GM19328 (cell line): ENCODE measurements at regions not wholly inside any gene's neighbourhood (a gene's known extent, or its start where the extent isn't known, plus 50 kb on each side); places are given as distances from the start of the nearest gene placed in this dataset.
"Not testable (repeated sequence)": the region's sequence is repeated elsewhere in the genome, so short reads cannot be mapped to it uniquely, and the experiment has no call there.

Experiments
- ATAC-seq: cut with Tn5 transposase; IDR thresholded peaks from one replicate; pipeline ENCODE4 v1.9.1; 2021; ENCODE audit warnings: mild to moderate bottlenecking, moderate library complexity; ENCODE audit not compliant: unreplicated experiment

- ATAC-seq = not testable (repeated sequence)
Observed at GRCh38 chr12:124070394-124071074, 97.5 kb downstream of the ZNF664 start.

DNA sequence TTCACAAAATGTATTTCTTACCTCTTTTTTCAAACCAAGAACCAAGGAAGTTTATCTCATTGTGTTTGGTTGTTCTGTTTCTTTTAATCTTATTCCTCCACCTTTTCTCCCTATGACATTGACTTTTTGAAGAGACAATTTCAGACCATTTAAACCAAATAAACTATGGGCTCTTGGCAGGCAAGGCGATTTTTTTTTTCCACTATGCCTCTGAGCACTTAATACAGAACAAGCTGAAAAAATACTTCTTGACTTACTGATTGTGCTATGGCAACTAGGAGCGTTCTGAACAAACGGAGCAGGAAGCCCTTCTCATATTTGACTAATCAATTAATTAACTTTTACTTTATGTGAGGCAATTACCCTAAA lies 98.0 kb downstream of the ZNF664 start:
- no peak for ATAC-seq

- no peak for ATAC-seq
Observed at GRCh38 chr12:124073356-124074035, 100.5 kb downstream of the ZNF664 start.

DNA sequence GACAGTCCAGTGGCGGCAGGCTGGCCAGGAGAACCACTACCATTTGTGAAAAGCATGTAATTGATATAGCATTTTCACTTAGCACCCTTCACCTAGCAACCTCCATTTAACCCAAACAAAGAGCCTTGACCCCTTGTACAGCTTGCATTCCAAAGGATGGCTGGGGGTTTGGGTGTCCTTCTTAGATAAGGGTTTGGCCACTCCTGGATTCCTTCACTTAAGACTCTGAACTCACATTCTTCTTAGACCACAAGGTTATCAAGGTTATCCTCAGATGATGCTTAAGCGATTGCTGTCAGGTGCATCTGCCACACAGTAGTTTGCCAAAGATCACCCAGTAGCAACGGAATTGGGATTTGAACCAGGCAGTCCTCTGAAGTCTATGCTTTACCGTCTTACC lies 102.8 kb downstream of the ZNF664 start:
- no peak for ATAC-seq

- no peak for ATAC-seq
Observed at GRCh38 chr12:124077701-124078100, 104.7 kb downstream of the ZNF664 start.

DNA sequence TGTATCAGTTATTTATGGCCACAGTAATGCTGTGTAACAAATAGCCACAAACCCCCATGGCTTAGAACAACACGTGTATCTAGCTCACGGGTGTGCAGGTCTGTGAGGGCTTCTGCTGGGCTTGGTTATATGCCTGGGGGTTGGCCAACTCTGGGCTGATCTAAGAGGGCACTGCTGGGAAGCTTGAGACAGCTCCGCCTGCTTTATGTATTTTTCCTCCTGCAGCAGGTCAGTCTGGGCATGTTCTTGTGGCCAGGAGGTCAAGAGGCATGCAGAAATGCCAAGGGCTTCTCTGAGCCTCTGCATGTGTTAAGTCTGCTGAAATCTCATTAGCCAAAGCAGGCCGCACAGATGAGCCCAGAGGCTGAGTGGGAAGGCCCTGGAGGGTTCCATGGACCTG lies 105.8 kb downstream of the ZNF664 start:
- no peak for ATAC-seq

DNA sequence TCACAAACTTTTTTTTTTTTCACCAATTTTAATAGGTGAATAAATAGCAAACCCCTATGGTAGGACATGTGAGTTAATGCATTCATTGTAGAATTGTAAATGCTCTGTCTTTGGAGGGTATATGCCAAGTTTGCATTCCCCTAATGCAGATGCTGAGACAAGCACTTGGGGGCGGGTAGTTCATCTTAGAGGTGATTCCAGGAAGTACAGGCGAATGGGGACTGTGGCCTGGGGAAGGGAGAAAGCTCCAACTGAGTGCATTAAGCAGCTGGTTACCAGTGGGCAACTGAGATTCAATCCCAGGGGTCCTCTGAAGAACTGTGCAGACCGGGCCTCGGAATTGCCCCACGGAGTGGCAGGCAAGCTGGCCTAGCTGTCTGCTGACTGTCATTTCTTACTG lies 107.6 kb downstream of the ZNF664 start:
- no peak for ATAC-seq

GRCh38 chr12:124082012-124082411 lies 109.0 kb downstream of the ZNF664 start:
- ATAC-seq = no peak

GRCh38 chr12:124082687-124083086 lies 109.7 kb downstream of the ZNF664 start:
- no peak for ATAC-seq

DNA sequence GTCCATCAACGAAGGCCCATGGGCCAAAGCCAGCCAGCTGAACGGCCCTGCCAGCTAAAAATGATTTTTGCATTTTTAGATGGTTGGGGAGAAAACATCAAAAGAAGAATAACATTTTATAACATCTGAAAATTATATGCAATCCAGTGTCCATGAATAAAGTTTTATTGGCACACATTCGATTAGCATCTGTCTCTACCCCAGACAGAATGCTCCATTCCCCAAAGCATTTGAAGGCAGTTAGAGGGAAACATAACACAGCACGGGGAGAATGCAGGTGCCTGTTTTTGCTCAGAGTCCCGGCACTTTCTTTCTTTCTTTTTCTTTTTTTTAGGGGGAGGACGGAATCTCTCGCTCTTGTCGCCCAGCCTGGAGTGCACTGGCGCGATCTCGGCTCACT lies 110.7 kb downstream of the ZNF664 start:
- ATAC-seq = no peak

DNA sequence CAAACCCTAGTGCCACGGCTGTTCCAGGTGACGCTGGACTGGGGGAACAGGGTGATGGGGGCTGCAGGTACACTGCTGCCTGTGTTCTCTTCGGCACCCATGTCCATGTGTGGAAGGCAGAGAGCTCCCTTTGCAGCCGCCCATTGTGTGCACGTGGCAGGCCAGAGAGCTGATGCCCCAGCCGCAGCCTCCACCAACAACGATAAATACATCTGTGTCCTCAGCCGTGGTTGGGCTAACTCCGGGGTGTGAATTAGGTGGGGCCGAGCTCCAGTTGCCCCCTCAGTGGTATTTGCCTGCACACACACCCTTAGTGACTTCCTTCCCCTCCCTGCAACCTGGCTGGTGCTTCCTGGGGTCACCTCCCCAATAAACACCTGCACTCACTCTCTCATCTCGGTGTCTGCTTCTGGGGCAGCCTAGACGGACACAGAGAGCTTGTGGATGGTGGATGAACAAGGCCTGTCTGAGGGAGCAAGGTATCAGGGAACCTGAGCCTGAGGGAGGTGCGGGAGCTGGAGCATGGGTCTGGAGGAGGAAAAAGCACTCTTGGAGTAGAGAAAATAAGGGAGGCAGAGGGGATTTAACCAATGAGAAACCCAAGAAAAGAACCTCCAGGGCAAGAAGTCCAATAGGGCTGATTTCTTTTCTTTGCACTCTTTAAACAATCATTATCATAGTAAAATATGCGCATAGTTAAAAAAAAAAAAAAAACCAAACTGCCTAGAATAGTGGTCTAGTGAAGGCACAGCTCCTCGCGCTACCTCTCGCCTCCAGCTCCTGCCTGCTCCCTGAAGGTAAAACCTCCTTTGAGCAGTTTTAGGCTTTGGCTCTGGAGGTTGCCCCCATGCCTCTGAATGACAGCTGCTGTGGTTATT lies 112.6 kb downstream of the ZNF664 start:
- no peak for ATAC-seq

DNA sequence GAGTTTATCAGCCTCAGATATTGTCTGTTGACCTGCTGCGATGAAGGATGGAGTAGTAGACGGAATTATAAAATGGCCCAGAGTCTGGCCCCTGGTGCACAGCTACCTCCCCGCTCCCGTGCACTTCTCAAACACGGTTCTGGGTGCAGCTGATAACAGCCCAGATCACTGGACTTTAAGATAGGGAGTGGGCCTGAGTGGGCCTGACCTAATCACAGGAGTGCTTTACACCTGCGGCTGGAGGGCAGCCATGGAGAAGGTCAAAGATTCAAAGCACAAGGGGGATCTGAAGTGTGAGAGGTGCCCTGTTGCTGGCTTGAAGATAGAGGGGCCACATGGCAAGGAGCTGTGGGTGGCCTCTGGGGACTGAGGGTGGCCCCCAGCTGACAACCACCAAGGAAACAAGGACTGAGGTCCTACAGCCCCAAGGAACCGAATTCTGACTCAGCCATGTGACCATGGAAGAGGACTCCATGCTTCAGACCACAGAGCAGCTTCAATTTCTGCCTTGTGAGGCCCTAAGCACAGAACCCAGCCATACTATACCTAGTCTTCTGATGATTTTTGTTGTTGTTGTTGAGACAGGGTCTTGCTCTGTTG lies 113.4 kb downstream of the ZNF664 start:
- no peak for ATAC-seq

DNA sequence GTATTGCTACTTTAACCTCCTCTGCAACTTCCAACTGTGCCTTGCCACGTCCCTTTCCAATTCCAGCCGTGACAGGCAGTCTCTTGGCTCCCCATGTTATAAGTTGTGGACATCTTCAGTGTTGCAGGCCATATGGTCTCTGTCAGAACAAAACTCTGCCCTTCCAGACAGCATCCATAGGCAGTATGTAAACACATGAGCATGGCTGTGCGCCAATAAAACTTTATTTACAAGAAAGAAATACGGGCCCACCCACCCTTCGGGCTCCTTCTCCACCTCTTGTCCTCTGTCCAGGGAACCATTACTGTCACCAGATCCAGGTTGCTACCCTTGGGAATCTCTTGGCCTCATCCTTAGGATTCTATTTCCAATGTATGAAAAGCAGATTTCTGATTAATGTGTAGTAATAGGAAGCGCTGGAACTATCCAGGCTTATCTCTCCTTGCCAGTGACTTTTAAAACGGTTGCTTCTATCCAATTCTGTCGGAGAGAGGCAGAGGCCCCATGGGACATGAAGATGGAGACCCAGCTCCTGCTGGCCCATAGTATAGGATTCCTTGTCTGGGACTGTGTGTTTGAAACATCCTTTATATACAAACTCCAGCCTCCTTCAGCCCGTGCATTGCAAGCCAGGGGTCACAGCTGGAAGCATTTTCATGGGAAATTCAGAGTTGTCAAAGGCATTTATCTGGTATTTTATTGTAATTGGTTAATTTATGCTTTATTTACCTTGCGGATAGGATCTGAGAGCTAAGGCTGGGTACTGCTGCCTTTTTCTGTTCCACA lies 114.4 kb downstream of the ZNF664 start:
- no peak for ATAC-seq

- no peak for ATAC-seq
Observed at GRCh38 chr12:124088217-124088907, 115.3 kb downstream of the ZNF664 start.

- not testable (repeated sequence) for ATAC-seq
Observed at GRCh38 chr12:124089181-124089914, 116.3 kb downstream of the ZNF664 start.

- no peak for ATAC-seq
Observed at GRCh38 chr12:124091835-124092234, 118.8 kb downstream of the ZNF664 start.

DNA sequence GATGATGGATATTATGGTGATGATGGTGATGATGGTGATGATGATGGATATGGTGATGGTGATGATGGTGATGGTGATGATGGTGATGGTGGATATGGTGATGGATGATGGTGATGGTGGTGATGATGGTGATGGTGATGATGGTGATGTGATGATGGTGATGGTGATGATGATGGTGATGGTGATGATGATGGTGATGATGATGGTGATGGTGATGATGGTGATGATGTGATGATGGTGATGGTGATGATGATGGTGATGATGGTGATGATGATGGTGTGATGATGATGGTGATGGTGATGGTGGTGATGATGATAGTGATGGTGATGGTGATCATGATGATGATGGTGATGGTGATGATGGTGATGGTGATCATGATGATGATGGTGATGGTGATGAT lies 119.5 kb downstream of the ZNF664 start:
- ATAC-seq = not testable (repeated sequence)

GRCh38 chr12:124093297-124093696 lies 120.3 kb downstream of the ZNF664 start:
- ATAC-seq = no peak

GRCh38 chr12:124094188-124094587 lies 121.2 kb downstream of the ZNF664 start:
- ATAC-seq = no peak
